Mucosa of rectum (tissue), 2 donors: ENCODE measurements at regions not wholly inside any gene's neighbourhood (a gene's known extent, or its start where the extent isn't known, plus 50 kb on each side); places are given as distances from the start of the nearest gene placed in this dataset.
"Not testable (repeated sequence)": the region's sequence is repeated elsewhere in the genome, so short reads cannot be mapped to it uniquely, and the experiment has no call there.

Source experiments
- H3K27ac ChIP-seq, 2 donors: one replicate each; pipeline ENCODE4 v1.7.0; 2013; ENCODE audit warnings: inconsistent platforms in 2 of 2, low read depth in 2 of 2, low read length in 2 of 2
- H3K27me3 ChIP-seq, 2 donors: one replicate each; pipeline ENCODE4 v1.7.0; 2013; ENCODE audit warnings: low read length in 2 of 2; ENCODE audit not compliant: control insufficient read depth in 2 of 2, insufficient read depth in 2 of 2
- H3K36me3 ChIP-seq, 2 donors: one replicate each; pipeline ENCODE4 v1.7.0; 2013; ENCODE audit warnings: low read length in 2 of 2; ENCODE audit not compliant: control insufficient read depth in 2 of 2, insufficient read depth in 2 of 2
- H3K4me1 ChIP-seq, 2 donors: one replicate each; pipeline ENCODE4 v1.7.0; 2013; ENCODE audit warnings: low read length in 2 of 2, mild to moderate bottlenecking in 1 of 2; ENCODE audit not compliant: control insufficient read depth in 2 of 2, insufficient read depth in 2 of 2
- H3K4me3 ChIP-seq, 2 donors: one replicate each; pipeline ENCODE4 v1.7.0; 2013; ENCODE audit warnings: low read length in 2 of 2
- H3K9ac ChIP-seq, 2 donors: one replicate each; pipeline ENCODE4 v1.7.0; 2013; ENCODE audit warnings: low read length in 2 of 2, low read depth in 1 of 2, mild to moderate bottlenecking in 1 of 2
- H3K9me3 ChIP-seq, 2 donors: one replicate each; pipeline ENCODE4 v1.7.0; 2013; ENCODE audit warnings: low read length in 2 of 2; ENCODE audit not compliant: control insufficient read depth in 2 of 2
- donor health status: healthy.
- donor health status: Normal muscosa, but diverticular disease.

GRCh38 chr1:230573658-230574057, 68.6 kb upstream of the COG2 start:
- peak overlapping the region in 1 of 2 donors; percentile 90 for H3K27ac ChIP-seq
- H3K9ac ChIP-seq = no peak overlapping the region

GRCh38 chr1:230572121-230573105, 69.9 kb upstream of the COG2 start:
- no peaks in the 10 kb centered on the region for H3K36me3 ChIP-seq
- H3K9ac ChIP-seq = peak overlapping the region; percentile 26 to 58
- H3K27ac ChIP-seq = peak overlapping the region; percentile 90 to 92
- peaks cover 38 to 52% of the 10 kb centered on the region in 2 donors for H3K4me1 ChIP-seq
- peak overlapping the region; percentile 51 to 58 for H3K4me3 ChIP-seq
- no peaks in the 10 kb centered on the region for H3K9me3 ChIP-seq
- no peaks in the 10 kb centered on the region for H3K27me3 ChIP-seq

More at GRCh38 chr1:230573658-230574057, 68.6 kb upstream of the COG2 start:
- Histone ChIP-seq H3K9me3 (no peaks in the 10 kb centered on the region), H3K4me3 (no peak overlapping the region), H3K36me3 (no peaks in the 10 kb centered on the region), H3K27me3 (no peaks in the 10 kb centered on the region), H3K4me1 (peaks cover 34 to 49% of the 10 kb centered on the region in 2 donors)

GRCh38 chr1:230570724-230571360, 71.4 kb upstream of the COG2 start:
- Histone ChIP-seq H3K4me3 (peak overlapping the region in 1 of 2 donors; percentile 33), H3K9ac (peak overlapping the region in 1 of 2 donors; percentile 40), H3K36me3 (no peaks in the 10 kb centered on the region), H3K27ac (peak overlapping the region; percentile 90 to 92), H3K9me3 (no peaks in the 10 kb centered on the region), H3K27me3 (no peaks in the 10 kb centered on the region), H3K4me1 (peaks cover 36 to 43% of the 10 kb centered on the region in 2 donors)

DNA sequence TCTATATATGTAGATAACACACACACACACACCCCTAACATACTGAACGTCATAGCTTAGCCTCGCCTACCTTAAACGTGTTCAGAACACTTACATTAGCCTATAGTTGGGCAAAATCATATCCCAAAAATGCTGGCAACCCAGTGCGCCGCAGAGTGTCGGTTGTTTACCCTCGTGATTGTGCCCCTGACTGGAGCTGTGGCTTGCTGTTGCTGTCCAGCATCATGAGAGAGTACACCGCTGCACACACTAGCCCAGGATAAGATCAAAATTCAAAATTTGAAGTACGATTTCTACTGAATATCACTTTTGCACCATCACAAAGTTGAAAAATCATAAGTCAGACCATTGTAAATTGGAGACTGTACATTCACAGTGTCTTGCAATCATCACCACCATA, 73.1 kb upstream of the COG2 start:
- Histone ChIP-seq H3K4me1 (peaks cover 27 to 29% of the 10 kb centered on the region in 2 donors), H3K9ac (no peak overlapping the region), H3K36me3 (no peaks in the 10 kb centered on the region), H3K27me3 (no peaks in the 10 kb centered on the region), H3K9me3 (no peaks in the 10 kb centered on the region), H3K27ac (no peak overlapping the region), H3K4me3 (no peak overlapping the region)

DNA sequence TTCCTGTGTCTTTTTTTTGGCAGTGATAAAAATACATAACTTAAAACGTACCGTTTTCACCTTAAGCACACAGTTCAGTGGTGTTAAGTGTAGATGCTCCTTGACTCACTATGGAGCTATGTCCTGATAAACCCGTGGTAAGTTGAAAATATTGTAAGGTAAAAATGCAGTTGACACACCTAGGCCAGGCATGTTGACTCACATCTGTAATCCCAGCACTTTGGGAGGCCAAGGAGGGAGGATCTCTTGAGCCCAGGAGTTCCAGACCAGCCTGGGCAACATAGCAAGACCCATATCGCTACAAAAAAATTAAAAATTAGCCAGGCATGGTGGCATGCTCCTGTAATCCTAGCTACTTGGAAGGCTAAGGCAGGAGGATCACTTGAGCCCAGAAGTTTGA, 73.6 kb upstream of the COG2 start:
- Histone ChIP-seq H3K9me3 (no peaks in the 10 kb centered on the region), H3K4me3 (no peak overlapping the region), H3K4me1 (peaks cover 27 to 28% of the 10 kb centered on the region in 2 donors), H3K36me3 (no peaks in the 10 kb centered on the region), H3K27me3 (no peaks in the 10 kb centered on the region), H3K27ac (no peak overlapping the region), H3K9ac (no peak overlapping the region)

DNA sequence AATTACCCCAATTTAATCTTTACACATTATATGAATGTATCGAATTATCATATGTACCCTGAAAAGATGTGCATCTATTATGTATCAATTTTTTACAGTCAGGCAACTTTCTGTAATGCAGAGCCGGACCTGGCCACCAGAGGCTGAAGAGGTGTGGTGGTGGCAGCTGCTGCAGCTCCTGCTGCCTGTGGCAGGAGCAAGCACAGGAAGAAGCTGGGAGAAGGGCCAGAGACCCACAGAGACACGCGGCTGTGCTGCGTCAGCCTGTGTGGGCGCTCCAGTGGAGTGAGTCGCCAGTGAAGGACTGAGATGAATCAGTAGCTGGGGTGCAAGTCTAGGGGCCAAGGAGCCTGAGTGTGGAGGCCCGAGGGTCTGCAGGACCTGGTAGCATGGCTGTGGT, 74.3 kb upstream of the COG2 start:
- Histone ChIP-seq H3K27ac (no peak overlapping the region), H3K4me1 (peaks cover 22 to 25% of the 10 kb centered on the region in 2 donors), H3K36me3 (no peaks in the 10 kb centered on the region), H3K9me3 (no peaks in the 10 kb centered on the region), H3K27me3 (no peaks in the 10 kb centered on the region), H3K4me3 (no peak overlapping the region), H3K9ac (peak overlapping the region in 1 of 2 donors; percentile 3)

GRCh38 chr1:230567221-230567575, 75.1 kb upstream of the COG2 start:
- H3K36me3 ChIP-seq = no peaks in the 10 kb centered on the region
- H3K27ac ChIP-seq = peak overlapping the region in 1 of 2 donors; percentile 11
- no peaks in the 10 kb centered on the region for H3K27me3 ChIP-seq

DNA sequence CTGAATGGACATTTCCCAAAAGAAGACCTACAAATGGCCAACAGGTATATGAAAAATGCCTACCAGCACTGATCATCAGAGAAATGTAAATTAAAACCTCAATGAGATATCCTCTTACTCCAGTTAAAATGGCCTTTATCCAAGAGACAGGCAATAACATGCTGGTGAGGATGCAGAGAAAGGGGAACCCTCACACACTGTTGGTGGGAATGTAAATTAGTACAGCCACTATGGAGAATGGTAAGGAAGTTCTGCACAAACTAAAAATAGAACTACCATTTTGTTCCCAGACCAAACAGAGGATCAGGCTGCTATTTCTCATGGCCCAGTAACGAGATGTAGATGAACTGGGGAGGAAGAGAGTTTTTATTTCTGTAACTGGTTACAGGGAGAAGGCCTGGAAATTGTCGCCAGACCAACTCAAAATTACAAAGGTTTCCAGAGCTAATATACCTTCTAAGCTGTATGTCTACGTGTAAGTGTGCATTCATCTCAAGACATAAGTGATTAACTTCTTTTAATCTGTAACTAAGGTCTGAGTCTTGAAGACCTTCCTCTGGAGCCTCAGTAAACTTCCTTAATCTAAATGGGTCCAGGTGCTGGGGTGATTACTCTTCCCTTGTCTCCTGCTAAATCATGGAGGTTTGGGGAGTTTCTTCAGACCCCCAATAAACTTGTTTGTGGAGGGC, 75.6 kb upstream of the COG2 start:
- H3K4me3 ChIP-seq, H3K36me3 ChIP-seq, H3K9ac ChIP-seq, H3K27me3 ChIP-seq, H3K9me3 ChIP-seq: not testable (repeated sequence)
- H3K4me1 ChIP-seq = peaks cover 15 to 17% of the 10 kb centered on the region in 2 donors
- H3K27ac ChIP-seq = peak overlapping the region in 1 of 2 donors; percentile 11

More at GRCh38 chr1:230567221-230567575, 75.1 kb upstream of the COG2 start:
- H3K4me1 ChIP-seq = peaks cover 15 to 21% of the 10 kb centered on the region in 2 donors
- no peaks in the 10 kb centered on the region for H3K9me3 ChIP-seq
- no peak overlapping the region for H3K9ac ChIP-seq
- no peak overlapping the region for H3K4me3 ChIP-seq

GRCh38 chr1:230565141-230565540, 77.1 kb upstream of the COG2 start:
- H3K4me3 ChIP-seq = no peak overlapping the region
- no peaks in the 10 kb centered on the region for H3K9me3 ChIP-seq
- peaks cover 4 to 8% of the 10 kb centered on the region in 2 donors for H3K4me1 ChIP-seq
- no peak overlapping the region for H3K27ac ChIP-seq
- H3K36me3 ChIP-seq = no peaks in the 10 kb centered on the region
- H3K27me3 ChIP-seq = no peaks in the 10 kb centered on the region
- no peak overlapping the region for H3K9ac ChIP-seq
